Esophagus squamous epithelium (tissue), 5 donors: ENCODE measurements at regions not wholly inside any gene's neighbourhood (a gene's known extent, or its start where the extent isn't known, plus 50 kb on each side); places are given as distances from the start of the nearest gene placed in this dataset.
"Not testable (repeated sequence)": the region's sequence is repeated elsewhere in the genome, so short reads cannot be mapped to it uniquely, and the experiment has no call there.

ENCODE experiments used
- DNase-seq: peaks from one replicate; lab custom pipeline; 2025; lab: John Stamatoyannopoulos, UW
- H3K27ac ChIP-seq, 4 donors: fragments of 200-600 bp; sonication (generic); one replicate each; pipeline ENCODE4 v1.5.1; 2016 to 2019; ENCODE audit warnings: mild to moderate bottlenecking in 1 of 4
- H3K27me3 ChIP-seq, 4 donors: fragments of 200-600 bp; sonication (generic); 1 replicate in 3 of 4; 2 replicates in 1 of 4; pipeline versions ENCODE4 v1.5.1 to v1.6.0; 2017 to 2021; ENCODE audit warnings: antibody characterized with exemption in 1 of 4
- H3K36me3 ChIP-seq, 3 donors: fragments of 200-600 bp; sonication (generic); one replicate each; pipeline ENCODE4 v1.5.1; 2016 to 2019
- H3K4me1 ChIP-seq, 3 donors: fragments of 200-600 bp; sonication (generic); one replicate each; pipeline ENCODE4 v1.5.1; 2017 to 2019
- H3K4me3 ChIP-seq, 4 donors: fragments of 200-600 bp; sonication (generic); 1 replicate in 3 of 4; 2 replicates in 1 of 4; pipeline ENCODE4 v1.5.1; 2016 to 2019; ENCODE audit warnings: mild to moderate bottlenecking in 2 of 4, moderate library complexity in 1 of 4
- H3K9me3 ChIP-seq, 3 donors: fragments of 200-600 bp; sonication (generic); one replicate each; pipeline ENCODE4 v1.5.1; 2016 to 2019
- CTCF ChIP-seq, 6 experiments: fragments of 450-650 bp in 4 of 6; fragments of 200-600 bp in 2 of 6; sonication (generic) in 2 of 6; IDR thresholded peaks; one replicate each; pipeline ENCODE4 v1.5.1; 2016 to 2019; ENCODE audit warnings: antibody characterized with exemption in 6 of 6, mild to moderate bottlenecking in 4 of 6, moderate library complexity in 4 of 6
- POLR2A ChIP-seq, 4 donors: fragments of 450-650 bp; IDR thresholded peaks; one replicate each; pipeline ENCODE4 v1.6.1; 2017; ENCODE audit warnings: antibody characterized with exemption in 4 of 4, mild to moderate bottlenecking in 4 of 4, moderate library complexity in 3 of 4
- WGBS, 2 donors: methylation state at CpG; one replicate each; pipeline ENCODE4 v1.1.5; 2018; 5-methylcytosine and 5-hydroxymethylcytosine counted together
- intact Hi-C: fragments of 100-400 bp; cut with DNase I; formaldehyde crosslinking; loops from one replicate; pipeline ENCODE4 v1.15.0; 2022
- donor health status: DM: yes; HTN: yes; CAD: no.

DNA sequence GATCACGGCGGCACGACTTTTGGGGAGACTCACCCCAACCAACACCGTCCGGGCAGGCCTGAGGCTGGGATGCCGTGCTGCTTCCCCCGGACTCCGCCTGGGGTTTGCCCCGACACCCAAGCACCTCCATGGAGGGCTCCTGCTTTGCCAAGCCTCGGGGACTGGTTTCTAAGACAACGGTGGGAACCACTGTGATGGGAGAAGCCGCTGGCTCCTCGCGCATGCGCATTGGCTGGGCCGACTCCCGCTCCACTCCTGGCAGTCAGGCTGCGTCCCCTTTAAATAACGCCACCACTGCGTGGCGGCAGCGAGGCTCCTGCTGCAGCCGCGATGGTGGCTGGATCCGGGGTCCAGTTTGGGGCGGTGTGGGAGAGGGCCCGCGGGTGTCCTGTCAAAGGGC lies 201.0 kb downstream of the ZNF716 start:
- Histone ChIP-seq H3K36me3 (no peaks in the 10 kb centered on the region), H3K27me3 (no peaks in the 10 kb centered on the region), H3K27ac (no peak overlapping the region), H3K9me3 (peaks cover 0 to 85% (median 0%) of the 10 kb centered on the region in 3 donors), H3K4me3 (no peak overlapping the region), H3K4me1 (no peaks in the 10 kb centered on the region)
- no peak for TF ChIP-seq CTCF (IDR thresholded peaks at IDR 0.05)
- no peak for TF ChIP-seq POLR2A (IDR thresholded peaks at IDR 0.05)
- DNase-seq = no peak
- intact Hi-C loops = no loop called here
- whole genome bisulfite sequencing, 2 donors = 60 to 90% methylated on average over 1 to 2 of the region's 28 CpGs

- H3K27me3 ChIP-seq, H3K4me3 ChIP-seq, H3K36me3 ChIP-seq, H3K4me1 ChIP-seq, intact Hi-C loops, H3K27ac ChIP-seq, DNase-seq: not testable (repeated sequence)
- peaks cover 0 to 82% (median 0%) of the 10 kb centered on the region in 3 donors for H3K9me3 ChIP-seq
- WGBS, 2 donors = 86 to 90% methylated on average over 14 to 16 of the region's 19 CpGs
These were observed 201.6 kb downstream of the ZNF716 start for GRCh38 chr7:57651611-57652010.

GRCh38 chr7:57653262-57653830 lies 203.4 kb downstream of the ZNF716 start:
- TF ChIP-seq POLR2A (IDR thresholded peaks at IDR 0.05) (no peak), CTCF (IDR thresholded peaks at IDR 0.05) (no peak)
- H3K27ac ChIP-seq = no peak overlapping the region
- no peaks in the 10 kb centered on the region for H3K36me3 ChIP-seq
- intact Hi-C loops = no loop called here
- H3K9me3 ChIP-seq = peaks cover 0 to 74% (median 0%) of the 10 kb centered on the region in 3 donors
- DNase-seq = no peak
- H3K27me3 ChIP-seq = no peaks in the 10 kb centered on the region
- no peak overlapping the region for H3K4me3 ChIP-seq
- H3K4me1 ChIP-seq = no peaks in the 10 kb centered on the region
- 89 to 95% methylated on average over 12 to 16 of the region's 36 CpGs for WGBS, 2 donors

- H3K36me3 ChIP-seq = not testable (repeated sequence)
- H3K9me3 ChIP-seq = peaks cover 0 to 61% (median 0%) of the 10 kb centered on the region in 3 donors
These were observed 205.3 kb downstream of the ZNF716 start for GRCh38 chr7:57655156-57655871.

DNA sequence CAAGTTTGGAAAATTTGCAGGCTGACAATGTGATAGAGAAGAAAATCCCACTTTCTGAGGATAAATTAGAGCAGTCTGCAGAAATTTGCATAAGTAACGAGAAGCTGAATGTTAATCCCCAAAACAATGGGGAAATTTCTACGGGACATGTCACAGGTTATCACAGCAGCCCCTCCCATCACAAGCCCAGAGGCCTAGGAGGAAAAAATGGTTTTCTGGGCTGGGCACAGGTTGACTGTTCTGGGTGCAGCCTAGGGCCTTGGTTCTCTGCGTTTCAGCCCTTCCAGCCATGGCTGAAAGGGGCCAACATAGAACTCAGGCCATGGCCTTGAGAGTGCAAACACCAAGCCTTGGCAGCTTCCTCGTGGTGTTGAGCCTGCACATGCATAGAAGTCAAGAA lies 209.2 kb downstream of the ZNF716 start:
- H3K27me3 ChIP-seq, H3K4me1 ChIP-seq, H3K36me3 ChIP-seq, DNase-seq, intact Hi-C loops, H3K4me3 ChIP-seq, H3K27ac ChIP-seq: not testable (repeated sequence)
- H3K9me3 ChIP-seq = peaks cover 0 to 25% (median 0%) of the 10 kb centered on the region in 3 donors
- WGBS, 2 donors = 69% methylated on average over 2 of the region's 4 CpGs

More at GRCh38 chr7:57655156-57655871, 205.3 kb downstream of the ZNF716 start:
- H3K4me1 ChIP-seq, DNase-seq, intact Hi-C loops, H3K27ac ChIP-seq, H3K27me3 ChIP-seq, H3K4me3 ChIP-seq: not testable (repeated sequence)
- WGBS, 2 donors = 75 to 77% methylated on average over 14 to 24 of the region's 31 CpGs

DNA sequence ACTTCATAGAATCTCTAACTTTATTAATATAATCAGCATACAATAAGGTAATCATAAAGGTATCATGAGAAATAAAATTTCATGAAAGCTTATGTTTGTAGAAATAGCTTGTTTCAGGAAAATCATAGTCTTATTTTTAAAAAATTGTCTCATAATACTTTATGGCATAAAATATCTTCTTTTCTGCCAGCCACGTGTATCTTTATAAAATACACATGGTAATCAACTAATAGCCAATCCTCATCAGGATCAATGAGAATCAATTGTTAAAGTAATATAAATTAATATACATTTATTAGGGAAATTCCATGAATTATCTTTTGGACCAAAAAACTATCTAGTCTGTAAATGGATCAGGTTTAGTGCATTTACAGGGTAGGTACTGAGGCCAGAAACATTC lies 227.0 kb downstream of the ZNF716 start:
- H3K27me3 ChIP-seq, H3K4me1 ChIP-seq, H3K36me3 ChIP-seq, H3K9me3 ChIP-seq, H3K4me3 ChIP-seq, DNase-seq, intact Hi-C loops, H3K27ac ChIP-seq: not testable (repeated sequence)
- 6 to 17% methylated on average over 1 of the region's 1 CpG for WGBS, 2 donors

GRCh38 chr7:57685418-57685817 lies 235.4 kb downstream of the ZNF716 start:
- no CpG with 5 or more reads among the region's 1 CpG for WGBS, 2 donors
- intact Hi-C loops = no loop called here

More at GRCh38 chr7:57685418-57685817, 235.4 kb downstream of the ZNF716 start:
- Histone ChIP-seq H3K9me3 (peaks cover 0 to 8% (median 0%) of the 10 kb centered on the region in 3 donors), H3K4me3 (no peak overlapping the region), H3K4me1 (no peaks in the 10 kb centered on the region), H3K27me3 (no peaks in the 10 kb centered on the region), H3K36me3 (no peaks in the 10 kb centered on the region), H3K27ac (no peak overlapping the region)
- no peak for TF ChIP-seq CTCF (IDR thresholded peaks at IDR 0.05)
- no peak for TF ChIP-seq POLR2A (IDR thresholded peaks at IDR 0.05)
- no peak for DNase-seq
